ENCODE measurements at regions not wholly inside any gene's neighbourhood (a gene's known extent, or its start where the extent isn't known, plus 50 kb on each side); places are given as distances from the start of the nearest gene placed in this dataset.
A peak's percentile ranks its signal among the peaks of the same experiment; 100 is the strongest.

GRCh38 chrX:33726281-33727160, 405.6 kb downstream of the FAM47A start:
- DNase-seq (ENCODE audit: low spot score), result no peak

- peak; percentile 85 for DNase-seq (ENCODE audit: low spot score)
Observed at GRCh38 chrX:33725535-33726210, 406.4 kb downstream of the FAM47A start.

- no peak for DNase-seq (ENCODE audit: low spot score)
Observed at GRCh38 chrX:33721927-33722326, 410.2 kb downstream of the FAM47A start.

GRCh38 chrX:33686105-33686504, 446.0 kb downstream of the FAM47A start:
- DNase-seq (ENCODE audit: low spot score), result no peak

Measured in H4 (cell line).